ENCODE measurements at regions not wholly inside any gene's neighbourhood (a gene's known extent, or its start where the extent isn't known, plus 50 kb on each side); places are given as distances from the start of the nearest gene placed in this dataset.

DNA sequence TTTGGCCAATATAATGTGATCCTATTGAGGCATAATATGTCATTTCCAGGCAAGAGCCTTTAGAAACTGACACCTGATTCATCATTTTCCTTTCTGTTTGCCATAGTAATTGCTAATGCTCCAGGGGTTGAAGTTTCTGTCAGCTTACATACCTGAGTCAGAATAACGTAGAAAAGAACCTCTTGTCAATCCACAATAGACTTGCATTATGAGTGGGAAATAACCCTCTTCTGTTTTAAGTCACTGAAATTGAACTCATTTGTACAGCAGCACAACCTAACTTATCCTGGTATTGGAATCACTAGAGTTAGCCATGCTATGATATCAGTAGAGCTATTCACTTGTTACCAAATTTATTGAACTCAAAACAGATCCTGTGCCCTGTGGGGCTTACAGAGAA is 101.7 kb upstream of the TP63 start:
- ATAC-seq (peak in 1 of 2 donors; percentile 69), DNase-seq (ENCODE audit: low spot score) (no peak)
- H3K9me3 Mint-ChIP-seq: peaks cover 9% of the 10 kb centered on the region
- H3K27me3 Mint-ChIP-seq: peaks cover 0 to 8% of the 10 kb centered on the region in 2 donors
- H3K27ac Mint-ChIP-seq: no peak overlapping the region
- H3K36me3 Mint-ChIP-seq: no peaks in the 10 kb centered on the region
- H3K4me1 Mint-ChIP-seq (ENCODE audit: low read depth in 2 of 2): no peaks in the 10 kb centered on the region
- no peak overlapping the region for H3K4me3 Mint-ChIP-seq

DNA sequence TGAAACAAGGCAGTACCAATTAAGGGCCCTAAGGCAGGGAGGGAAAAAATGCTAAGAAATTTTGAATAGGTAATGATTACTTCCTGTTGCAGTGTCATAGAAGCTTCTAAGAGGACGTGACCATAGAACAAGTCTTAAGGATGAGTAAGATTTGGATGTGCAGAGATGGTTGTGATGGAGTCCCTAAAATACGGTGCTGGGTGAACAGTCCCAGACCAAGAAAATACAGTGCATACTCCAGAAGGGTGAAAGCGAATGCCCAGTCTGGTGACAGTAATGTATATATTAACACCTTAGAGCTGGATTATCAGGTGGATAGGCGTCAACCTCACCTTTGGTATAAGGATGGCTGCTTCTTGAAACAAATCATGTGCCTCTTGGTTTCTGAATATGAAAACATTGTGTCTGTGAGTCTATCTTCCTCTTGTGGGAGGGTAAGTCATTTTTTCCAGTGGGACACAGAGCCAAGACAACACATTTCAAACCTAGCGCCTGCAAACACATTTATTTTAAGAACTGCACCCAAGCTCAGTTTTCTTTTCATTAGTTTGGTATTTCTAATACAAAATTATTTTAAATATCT is 101.2 kb upstream of the TP63 start:
- ATAC-seq (peak in 1 of 2 donors; percentile 45), DNase-seq (ENCODE audit: low spot score) (no peak)
- peaks cover 9% of the 10 kb centered on the region for H3K9me3 Mint-ChIP-seq
- no peak overlapping the region for H3K27ac Mint-ChIP-seq
- no peaks in the 10 kb centered on the region for H3K4me1 Mint-ChIP-seq (ENCODE audit: low read depth in 2 of 2)
- peaks cover 0 to 8% of the 10 kb centered on the region in 2 donors for H3K27me3 Mint-ChIP-seq
- no peaks in the 10 kb centered on the region for H3K36me3 Mint-ChIP-seq
- no peak overlapping the region for H3K4me3 Mint-ChIP-seq

DNA sequence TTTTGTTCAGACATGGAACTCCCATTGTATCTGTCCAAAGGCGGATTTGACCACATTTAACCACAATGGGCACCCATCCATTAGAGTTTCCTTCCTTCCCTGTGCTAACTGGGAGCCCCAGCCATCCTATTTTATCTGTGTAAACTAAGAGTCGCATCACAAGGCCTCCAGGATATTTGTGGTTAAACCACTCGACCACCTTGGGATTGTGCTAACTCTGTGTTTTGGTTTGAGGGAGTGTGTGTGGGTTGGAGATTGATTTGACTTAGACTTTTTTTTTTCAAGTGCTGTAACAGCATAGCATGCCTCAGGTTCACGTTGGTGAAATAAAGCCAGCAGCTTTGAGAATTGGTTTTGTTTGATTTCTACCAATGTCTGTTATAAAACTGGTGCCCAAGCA is 100.4 kb upstream of the TP63 start:
- DNase-seq (ENCODE audit: low spot score) (no peak), ATAC-seq (no peak)
- H3K36me3 Mint-ChIP-seq: no peaks in the 10 kb centered on the region
- peaks cover 9% of the 10 kb centered on the region for H3K9me3 Mint-ChIP-seq
- peaks cover 0 to 8% of the 10 kb centered on the region in 2 donors for H3K27me3 Mint-ChIP-seq
- H3K4me1 Mint-ChIP-seq (ENCODE audit: low read depth in 2 of 2): no peaks in the 10 kb centered on the region
- no peak overlapping the region for H3K4me3 Mint-ChIP-seq
- H3K27ac Mint-ChIP-seq: no peak overlapping the region

DNA sequence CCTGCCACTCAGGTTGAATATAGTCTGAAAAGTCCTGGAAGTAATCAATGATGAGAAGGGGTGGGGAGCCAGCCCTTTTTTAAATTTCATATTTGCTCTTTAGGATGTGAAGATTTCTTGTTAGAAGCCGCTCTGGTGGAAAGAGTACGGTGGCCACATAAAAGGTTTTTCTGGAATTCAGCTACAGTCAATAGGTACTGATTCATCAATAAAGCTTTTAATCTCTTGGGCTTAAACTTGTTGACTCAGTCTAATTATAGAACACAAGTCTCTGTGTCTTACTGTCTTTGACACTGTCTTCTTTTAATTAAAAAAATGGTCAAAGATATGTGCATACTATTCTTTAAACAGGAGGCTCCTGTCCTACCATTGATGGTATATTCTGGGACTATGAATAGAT is 99.9 kb upstream of the TP63 start:
- Mint-ChIP-seq H3K36me3 (no peaks in the 10 kb centered on the region), H3K27me3 (peaks cover 0 to 8% of the 10 kb centered on the region in 2 donors), H3K27ac (no peak overlapping the region), H3K4me1 (ENCODE audit: low read depth in 2 of 2) (no peaks in the 10 kb centered on the region), H3K9me3 (peaks cover 9% of the 10 kb centered on the region), H3K4me3 (no peak overlapping the region)
- ATAC-seq (no peak), DNase-seq (ENCODE audit: low spot score) (no peak)

DNA sequence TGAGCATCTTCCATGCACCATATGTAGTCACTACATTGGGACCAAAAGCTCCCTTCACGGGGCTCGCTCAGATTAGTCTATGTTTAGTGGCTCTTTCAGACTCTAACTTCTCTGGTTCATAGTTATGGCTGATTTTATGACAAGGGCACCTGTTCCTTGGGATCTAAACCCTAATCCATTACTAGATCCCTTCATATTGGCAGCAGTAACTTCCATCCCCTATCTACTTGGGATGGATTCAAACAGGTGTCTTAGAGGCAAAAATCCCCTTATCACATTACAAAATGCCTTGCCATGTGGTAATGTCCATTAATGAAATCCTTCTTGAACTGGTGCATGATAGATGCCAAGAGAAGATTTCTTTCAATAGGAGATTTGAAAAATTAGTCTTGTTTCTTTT is 96.7 kb upstream of the TP63 start:
- Mint-ChIP-seq H3K4me3 (no peak overlapping the region), H3K36me3 (no peaks in the 10 kb centered on the region), H3K27me3 (peaks cover 8 to 12% of the 10 kb centered on the region in 2 donors), H3K4me1 (ENCODE audit: low read depth in 2 of 2) (no peaks in the 10 kb centered on the region), H3K27ac (no peak overlapping the region), H3K9me3 (peaks cover 10% of the 10 kb centered on the region)
- ATAC-seq (no peak), DNase-seq (ENCODE audit: low spot score) (no peak)

DNA sequence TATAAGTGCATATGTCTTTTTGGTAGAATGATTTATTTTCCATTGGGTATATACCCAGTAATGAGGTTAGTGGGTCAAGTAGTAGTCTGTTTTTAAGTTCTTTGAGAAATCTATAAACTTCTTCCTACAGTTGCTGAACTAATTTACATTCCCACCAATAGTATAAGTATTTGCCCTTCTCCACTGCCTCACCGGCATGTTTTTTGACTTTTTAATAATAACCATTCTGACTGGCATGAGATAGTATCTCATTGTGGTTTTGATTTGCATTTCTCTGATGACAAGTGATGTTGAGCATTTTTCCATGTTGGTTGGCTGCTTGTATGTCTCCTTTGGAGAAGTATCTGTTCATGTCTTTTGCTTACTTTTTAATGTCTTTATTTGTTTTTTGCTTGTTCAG is 94.1 kb upstream of the TP63 start:
- Mint-ChIP-seq H3K4me1 (ENCODE audit: low read depth in 2 of 2) (no peaks in the 10 kb centered on the region), H3K4me3 (no peak overlapping the region), H3K36me3 (no peaks in the 10 kb centered on the region), H3K27ac (no peak overlapping the region), H3K9me3 (peaks cover 4% of the 10 kb centered on the region), H3K27me3 (peaks cover 2 to 12% of the 10 kb centered on the region in 2 donors)
- DNase-seq (ENCODE audit: low spot score) (no peak), ATAC-seq (no peak)

DNA sequence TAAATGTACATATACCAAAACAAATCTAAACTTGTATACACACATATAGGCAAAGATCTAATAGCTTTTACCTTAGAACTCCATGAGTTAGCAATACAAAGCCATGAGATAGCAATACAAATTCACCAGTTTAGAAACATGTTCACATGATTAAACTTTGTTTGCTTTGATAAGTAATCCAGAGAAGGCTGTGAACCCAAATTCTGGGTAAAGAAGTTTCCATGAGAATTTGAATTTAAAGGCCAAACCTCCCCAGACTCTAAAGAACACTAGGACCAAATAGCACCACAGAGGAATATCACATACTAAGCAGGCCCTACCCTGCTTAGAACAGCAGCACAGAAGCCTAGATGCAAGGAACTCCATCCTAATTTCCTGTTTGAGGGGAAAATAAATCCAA is 83.7 kb upstream of the TP63 start:
- Mint-ChIP-seq H3K9me3 (peaks cover 16% of the 10 kb centered on the region), H3K4me1 (ENCODE audit: low read depth in 2 of 2) (no peaks in the 10 kb centered on the region), H3K27me3 (peaks cover 0 to 2% of the 10 kb centered on the region in 2 donors), H3K36me3 (peaks cover 12% of the 10 kb centered on the region), H3K4me3 (no peak overlapping the region), H3K27ac (no peak overlapping the region)
- no peak for ATAC-seq
- no peak for DNase-seq (ENCODE audit: low spot score)

DNA sequence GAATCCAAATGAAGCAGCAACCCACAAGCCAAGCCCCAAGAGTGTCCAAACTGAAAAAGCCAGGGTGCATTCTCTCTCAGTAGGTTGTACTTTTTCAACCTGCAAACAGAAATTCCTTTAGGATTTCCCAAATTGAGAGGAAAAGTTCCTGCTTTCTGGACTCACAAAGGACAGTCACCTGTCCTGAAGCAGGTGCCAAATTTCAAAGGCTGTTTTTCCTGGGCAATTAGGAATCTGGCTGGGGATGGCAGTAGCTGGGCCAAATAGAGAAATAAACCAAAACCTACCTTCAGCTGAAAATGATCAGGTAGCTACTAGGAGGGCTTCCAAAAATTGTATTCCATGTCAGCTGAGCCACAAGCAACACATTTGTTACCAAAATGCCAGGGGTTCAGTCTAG is 83.1 kb upstream of the TP63 start:
- ATAC-seq: no peak
- H3K27ac Mint-ChIP-seq: no peak overlapping the region

DNA sequence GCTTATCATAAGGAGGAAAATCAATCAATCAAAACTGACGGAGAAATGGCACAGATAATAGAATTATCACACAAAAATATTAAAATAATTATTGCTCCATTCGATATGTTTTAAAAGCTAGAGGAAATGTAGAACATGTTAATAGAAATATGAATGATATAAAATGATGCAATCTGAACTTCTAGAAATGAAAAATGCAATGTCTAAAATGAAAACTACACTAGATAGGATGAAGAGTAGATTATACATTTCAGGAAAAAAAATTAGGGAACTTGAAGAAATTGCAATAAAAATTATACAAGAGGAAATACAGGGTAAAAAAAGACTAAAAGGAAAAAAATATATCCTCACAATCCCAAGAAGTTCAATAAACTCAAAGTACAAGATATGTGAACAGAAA is 80.2 kb upstream of the TP63 start:
- DNase-seq (ENCODE audit: low spot score) (no peak), ATAC-seq (no peak)
- Mint-ChIP-seq H3K27me3 (no peaks in the 10 kb centered on the region), H3K9me3 (peaks cover 14% of the 10 kb centered on the region), H3K27ac (no peak overlapping the region), H3K4me3 (no peak overlapping the region), H3K4me1 (ENCODE audit: low read depth in 2 of 2) (no peaks in the 10 kb centered on the region), H3K36me3 (peaks cover 12% of the 10 kb centered on the region)

More for the DNA sequence above, 83.1 kb upstream of the TP63 start:
- Mint-ChIP-seq H3K27me3 (peaks cover 0 to 2% of the 10 kb centered on the region in 2 donors), H3K4me1 (ENCODE audit: low read depth in 2 of 2) (no peaks in the 10 kb centered on the region), H3K9me3 (peaks cover 19% of the 10 kb centered on the region), H3K36me3 (peaks cover 12% of the 10 kb centered on the region), H3K4me3 (no peak overlapping the region)
- no peak for DNase-seq (ENCODE audit: low spot score)

DNA sequence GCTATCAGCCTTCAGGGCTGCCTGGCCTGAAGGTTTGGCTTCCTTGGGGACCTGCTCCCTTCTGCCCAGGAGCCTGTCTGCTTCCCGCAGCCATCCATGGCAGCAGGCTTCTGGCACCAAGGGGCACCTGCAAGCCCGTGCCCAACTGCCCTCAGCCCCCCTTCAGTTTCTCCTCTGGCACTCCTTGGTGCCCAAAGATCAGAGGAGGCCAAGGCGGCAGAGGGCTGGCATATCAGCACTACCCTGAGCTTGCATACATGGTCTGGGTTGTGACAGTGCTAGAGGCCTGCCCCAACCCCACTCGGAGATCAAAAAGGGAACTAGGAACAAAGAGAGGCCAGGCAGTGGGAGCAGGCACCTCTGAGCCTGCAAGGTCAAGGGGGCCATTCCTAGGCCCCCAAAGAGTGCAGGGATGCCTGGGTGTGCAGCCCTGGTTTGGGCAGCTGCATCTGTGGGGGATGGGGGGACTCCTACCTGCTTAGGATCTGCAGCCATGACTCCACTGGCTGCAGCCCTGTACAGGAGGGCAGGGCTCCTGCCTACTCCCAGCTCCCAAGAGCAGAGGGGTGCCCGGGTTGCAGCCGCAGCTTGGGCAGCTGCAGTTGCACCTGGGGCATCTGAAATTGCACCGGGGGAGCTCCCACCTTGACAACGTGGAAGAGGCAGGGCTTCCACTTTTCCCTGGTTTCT is 76.2 kb upstream of the TP63 start:
- DNase-seq (ENCODE audit: low spot score) (no peak), ATAC-seq (peak; percentile 24 to 40)
- Mint-ChIP-seq H3K4me1 (ENCODE audit: low read depth in 2 of 2) (no peaks in the 10 kb centered on the region), H3K27ac (no peak overlapping the region), H3K9me3 (peaks cover 5% of the 10 kb centered on the region), H3K4me3 (no peak overlapping the region), H3K36me3 (peaks cover 5% of the 10 kb centered on the region), H3K27me3 (no peaks in the 10 kb centered on the region)

DNA sequence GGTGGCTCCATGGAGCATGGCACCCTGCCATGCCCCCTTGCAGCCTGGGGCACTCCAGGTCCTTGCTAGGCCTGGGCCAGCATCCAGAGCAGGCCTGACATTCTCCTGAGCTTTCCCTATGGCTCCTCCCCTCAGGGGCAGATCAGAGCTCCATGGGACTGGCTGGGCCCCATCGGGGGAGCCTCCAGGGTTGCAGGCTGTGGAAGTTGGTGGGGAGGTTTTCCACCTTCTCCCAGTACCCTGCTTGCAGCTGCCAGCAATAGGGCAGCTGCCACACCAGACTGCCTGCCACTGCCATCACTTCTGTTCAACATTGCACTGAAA is 75.7 kb upstream of the TP63 start:
- no peaks in the 10 kb centered on the region for H3K4me1 Mint-ChIP-seq (ENCODE audit: low read depth in 2 of 2)
- H3K27me3 Mint-ChIP-seq: no peaks in the 10 kb centered on the region
- no peak overlapping the region for H3K27ac Mint-ChIP-seq
- H3K9me3 Mint-ChIP-seq: peaks cover 5% of the 10 kb centered on the region
- no peak for DNase-seq (ENCODE audit: low spot score)
- no peak for ATAC-seq
- H3K4me3 Mint-ChIP-seq: no peak overlapping the region
- peaks cover under 1% of the 10 kb centered on the region for H3K36me3 Mint-ChIP-seq

DNA sequence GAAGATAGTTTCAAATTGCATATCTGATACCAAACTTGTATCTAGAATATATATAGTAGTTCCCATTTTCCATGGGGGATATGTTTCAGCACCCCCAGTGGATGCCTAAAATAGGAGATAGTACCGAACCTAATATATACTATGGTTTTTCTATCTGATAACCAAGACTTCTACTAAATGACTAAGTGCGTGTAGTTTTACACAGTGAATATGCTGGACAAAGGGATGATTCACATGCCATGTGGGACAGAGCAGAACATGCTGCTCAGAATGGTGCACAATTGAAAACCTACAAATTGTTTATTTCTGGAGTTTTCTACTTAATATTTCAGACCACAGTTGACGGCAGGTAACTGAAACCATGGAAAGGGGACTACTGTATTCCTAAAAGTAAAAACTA is 73.4 kb upstream of the TP63 start:
- ATAC-seq (no peak), DNase-seq (ENCODE audit: low spot score) (no peak)
- no peaks in the 10 kb centered on the region for H3K36me3 Mint-ChIP-seq
- no peak overlapping the region for H3K4me3 Mint-ChIP-seq
- no peaks in the 10 kb centered on the region for H3K4me1 Mint-ChIP-seq (ENCODE audit: low read depth in 2 of 2)
- no peaks in the 10 kb centered on the region for H3K27me3 Mint-ChIP-seq
- H3K27ac Mint-ChIP-seq: no peak overlapping the region
- peaks cover 2% of the 10 kb centered on the region for H3K9me3 Mint-ChIP-seq

DNA sequence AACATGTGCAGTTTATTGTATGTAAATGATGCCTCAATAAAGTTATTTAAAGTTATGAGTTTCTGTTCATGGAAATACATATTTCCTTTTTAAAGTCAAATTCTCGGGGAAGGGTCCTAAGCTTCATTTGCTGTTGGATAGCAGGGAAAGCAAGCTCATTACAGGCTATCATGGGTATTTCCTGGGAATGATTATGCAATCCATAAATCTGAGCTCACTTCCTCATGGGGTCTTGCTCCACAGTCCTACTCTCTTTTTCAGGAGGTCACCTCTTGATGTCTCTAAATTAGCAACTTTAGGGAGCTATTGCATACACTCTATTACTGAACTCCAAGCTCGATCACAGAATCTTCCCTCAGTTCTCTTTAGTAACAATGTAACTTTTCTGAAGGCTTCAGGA is 69.9 kb upstream of the TP63 start:
- Mint-ChIP-seq H3K36me3 (no peaks in the 10 kb centered on the region), H3K4me1 (ENCODE audit: low read depth in 2 of 2) (peaks cover 0 to 4% of the 10 kb centered on the region in 2 donors), H3K4me3 (no peak overlapping the region), H3K9me3 (peaks cover 6% of the 10 kb centered on the region), H3K27me3 (peaks cover 0 to 3% of the 10 kb centered on the region in 2 donors), H3K27ac (no peak overlapping the region)
- no peak for DNase-seq (ENCODE audit: low spot score)
- ATAC-seq: no peak

DNA sequence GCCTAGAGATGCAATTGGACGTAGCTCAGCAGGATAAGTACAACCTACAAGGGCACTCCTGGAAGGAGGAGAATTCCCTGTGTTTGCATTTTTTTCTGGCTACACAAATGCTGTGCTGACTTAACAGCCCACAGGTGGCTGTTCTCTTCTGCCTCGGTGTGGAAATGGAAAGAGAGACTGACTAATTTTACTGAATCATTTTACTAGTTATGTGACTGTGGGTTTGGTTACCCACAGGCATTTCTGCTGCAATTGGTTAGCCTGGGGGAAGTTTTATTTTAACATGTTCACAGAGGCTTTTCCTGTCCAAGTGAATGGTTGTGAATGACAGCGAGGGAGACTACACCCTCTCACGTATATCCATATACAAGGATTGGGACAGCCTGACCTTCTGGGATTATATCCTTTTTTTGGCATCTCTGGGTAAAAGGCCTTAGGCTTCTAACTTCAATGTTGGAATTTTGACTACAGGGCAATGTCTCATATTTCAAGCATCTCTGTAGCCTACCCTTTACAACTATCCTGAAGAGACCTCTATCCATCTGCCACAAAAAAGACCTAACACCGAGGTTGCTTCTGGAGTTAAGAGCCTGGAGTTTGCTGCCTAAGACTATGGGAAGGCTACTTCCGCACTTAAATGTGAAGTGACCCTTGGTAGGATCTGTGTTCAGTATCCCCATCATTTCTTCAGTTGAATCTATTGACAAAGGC is 67.2 kb upstream of the TP63 start:
- no peak overlapping the region for H3K27ac Mint-ChIP-seq
- H3K27me3 Mint-ChIP-seq: peaks cover 0 to 3% of the 10 kb centered on the region in 2 donors
- H3K36me3 Mint-ChIP-seq: no peaks in the 10 kb centered on the region
- peak overlapping the region; percentile 2 for H3K4me3 Mint-ChIP-seq
- H3K9me3 Mint-ChIP-seq: peaks cover 3% of the 10 kb centered on the region
- ATAC-seq: peak; percentile 43 to 87
- H3K4me1 Mint-ChIP-seq (ENCODE audit: low read depth in 2 of 2): peaks cover 0 to 4% of the 10 kb centered on the region in 2 donors
- DNase-seq (ENCODE audit: low spot score): no peak
